Breast epithelium (tissue), 3 donors: ENCODE measurements at regions not wholly inside any gene's neighbourhood (a gene's known extent, or its start where the extent isn't known, plus 50 kb on each side); places are given as distances from the start of the nearest gene placed in this dataset.

Experiments
- POLR2A ChIP-seq: fragments of 450-650 bp; IDR thresholded peaks from one replicate; pipeline ENCODE4 v1.6.1; 2016; ENCODE audit warnings: antibody characterized with exemption, mild to moderate bottlenecking, moderate library complexity
- POLR2AphosphoS5 ChIP-seq, 3 donors: sonication (generic); formaldehyde crosslinking; IDR thresholded peaks; one replicate each; pipeline ENCODE4 v1.6.1; 2017; ENCODE audit warnings: antibody characterized with exemption in 3 of 3
- TF ChIP-seq, protein P1 (sequence below), 3 donors: fragments of 450-650 bp; IDR thresholded peaks; one replicate each; pipeline ENCODE4 v1.5.1; 2016 to 2017; ENCODE audit warnings: antibody characterized with exemption in 3 of 3, mild to moderate bottlenecking in 3 of 3, moderate library complexity in 3 of 3

DNA sequence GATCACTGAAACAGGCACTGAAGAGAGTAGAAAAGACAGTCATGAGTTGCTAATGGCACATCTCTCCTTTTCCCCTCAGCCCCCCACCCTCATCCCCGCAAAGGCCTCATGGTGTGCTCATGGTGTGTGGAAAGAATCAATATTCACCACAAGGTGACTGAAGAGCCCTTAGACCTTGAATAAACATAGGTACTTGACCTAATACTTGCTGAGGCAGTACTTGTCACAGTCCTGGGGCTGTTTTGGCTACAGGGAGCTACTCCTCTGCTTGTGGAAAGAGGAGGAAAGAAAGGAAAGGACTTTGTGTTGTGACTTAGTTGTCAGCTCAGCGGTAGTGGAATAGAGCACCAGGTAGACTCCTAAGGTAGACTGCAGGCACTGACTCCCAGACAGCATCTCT is 537.8 kb upstream of the CCDC179 start:
- TF ChIP-seq POLR2A (no peak), POLR2AphosphoS5 (IDR thresholded peaks at IDR 0.05) (no peak)
- TF ChIP-seq, protein P1, sequence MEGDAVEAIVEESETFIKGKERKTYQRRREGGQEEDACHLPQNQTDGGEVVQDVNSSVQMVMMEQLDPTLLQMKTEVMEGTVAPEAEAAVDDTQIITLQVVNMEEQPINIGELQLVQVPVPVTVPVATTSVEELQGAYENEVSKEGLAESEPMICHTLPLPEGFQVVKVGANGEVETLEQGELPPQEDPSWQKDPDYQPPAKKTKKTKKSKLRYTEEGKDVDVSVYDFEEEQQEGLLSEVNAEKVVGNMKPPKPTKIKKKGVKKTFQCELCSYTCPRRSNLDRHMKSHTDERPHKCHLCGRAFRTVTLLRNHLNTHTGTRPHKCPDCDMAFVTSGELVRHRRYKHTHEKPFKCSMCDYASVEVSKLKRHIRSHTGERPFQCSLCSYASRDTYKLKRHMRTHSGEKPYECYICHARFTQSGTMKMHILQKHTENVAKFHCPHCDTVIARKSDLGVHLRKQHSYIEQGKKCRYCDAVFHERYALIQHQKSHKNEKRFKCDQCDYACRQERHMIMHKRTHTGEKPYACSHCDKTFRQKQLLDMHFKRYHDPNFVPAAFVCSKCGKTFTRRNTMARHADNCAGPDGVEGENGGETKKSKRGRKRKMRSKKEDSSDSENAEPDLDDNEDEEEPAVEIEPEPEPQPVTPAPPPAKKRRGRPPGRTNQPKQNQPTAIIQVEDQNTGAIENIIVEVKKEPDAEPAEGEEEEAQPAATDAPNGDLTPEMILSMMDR (IDR thresholded peaks at IDR 0.05): no peak
